Keratinocyte (primary cell): ENCODE measurements at regions not wholly inside any gene's neighbourhood (a gene's known extent, or its start where the extent isn't known, plus 50 kb on each side); places are given as distances from the start of the nearest gene placed in this dataset.

Experiments
- DNase-seq: peaks from one replicate; pipeline ENCODE4 v3.0.0-alpha.2; 2011; ENCODE audit warnings: low read depth, missing footprints, low spot score
- FAIRE-seq: peaks from 2 replicates; lab custom pipeline; 2011; peaks lifted over from hg19 to GRCh38; lab: Jason Lieb, UNC
- H2AFZ ChIP-seq: 2 replicates; pipeline ENCODE4 v1.6.0; 2012; ENCODE audit warnings: low read length, control low read depth, inconsistent platforms; ENCODE audit not compliant: control insufficient read depth
- H3K27ac ChIP-seq: 2 replicates; pipeline ENCODE4 v1.5.1; 2011; ENCODE audit warnings: low read length; ENCODE audit not compliant: control insufficient read depth, insufficient read depth
- H3K27me3 ChIP-seq: 3 replicates; pipeline ENCODE4 v1.6.0; 2011; ENCODE audit warnings: low read length; ENCODE audit not compliant: control insufficient read depth, insufficient read depth; ENCODE audit errors: extremely low read depth
- H3K36me3 ChIP-seq, 2 experiments: 2 replicates in 1 of 2; 3 replicates in 1 of 2; pipeline ENCODE4 v1.5.1; 2011; ENCODE audit warnings: low read length in 2 of 2, mild to moderate bottlenecking in 1 of 2; ENCODE audit not compliant: control insufficient read depth in 2 of 2, insufficient read depth in 2 of 2; ENCODE audit errors: extremely low read depth in 1 of 2
- H3K4me1 ChIP-seq: 3 replicates; pipeline ENCODE4 v1.5.1; 2011; ENCODE audit warnings: low read length; ENCODE audit not compliant: control insufficient read depth, insufficient read depth; ENCODE audit errors: extremely low read depth
- H3K4me2 ChIP-seq: 3 replicates; pipeline ENCODE4 v1.6.0; 2011; ENCODE audit warnings: low read depth, low read length; ENCODE audit not compliant: control insufficient read depth, insufficient read depth; ENCODE audit errors: extremely low read depth
- H3K4me3 ChIP-seq, 3 experiments: fragments of 200-600 bp in 1 of 3; sonication (generic) in 1 of 3; 2 replicates in 2 of 3; 3 replicates in 1 of 3; pipeline ENCODE4 v1.5.1; 2011 to 2016; ENCODE audit warnings: low read length in 3 of 3, mild to moderate bottlenecking in 3 of 3, control low read depth in 2 of 3, inconsistent platforms in 1 of 3, low read depth in 1 of 3, mixed read lengths in 1 of 3, mixed run types in 1 of 3, moderate library complexity in 1 of 3; ENCODE audit not compliant: control insufficient read depth in 2 of 3, insufficient read depth in 2 of 3; ENCODE audit errors: extremely low read depth in 1 of 3
- H3K79me2 ChIP-seq: 2 replicates; pipeline ENCODE4 v1.6.0; 2012; ENCODE audit warnings: low read length; ENCODE audit not compliant: control insufficient read depth, insufficient read depth
- H3K9ac ChIP-seq: 3 replicates; pipeline ENCODE4 v1.6.0; 2011; ENCODE audit warnings: low read length; ENCODE audit not compliant: control insufficient read depth, insufficient read depth; ENCODE audit errors: extremely low read depth
- H3K9me1 ChIP-seq: 3 replicates; pipeline ENCODE4 v1.6.0; 2011; ENCODE audit warnings: low read length; ENCODE audit not compliant: control insufficient read depth, insufficient read depth; ENCODE audit errors: extremely low read depth
- H3K9me3 ChIP-seq: 2 replicates; pipeline ENCODE4 v1.5.1; 2012; ENCODE audit warnings: low read depth, low read length; ENCODE audit not compliant: control insufficient read depth
- H4K20me1 ChIP-seq: 3 replicates; pipeline ENCODE4 v1.6.0; 2011; ENCODE audit warnings: low read length; ENCODE audit not compliant: control insufficient read depth, insufficient read depth; ENCODE audit errors: extremely low read depth
- EZH2 ChIP-seq: IDR thresholded peaks from one replicate; pipeline ENCODE4 v1.6.1; 2012; ENCODE audit warnings: inconsistent platforms, mild to moderate bottlenecking, low read length, moderate library complexity
- dilution Hi-C: fragments of 300-500 bp; cut with MboI; formaldehyde crosslinking; loops from one replicate; pipeline ENCODE4 v1.7.0; 2020; ENCODE audit warnings: low sequenced_read_pairs; ENCODE audit not compliant: extremely low pct_ligation_motif_present
- TF ChIP-seq, protein P1 (sequence below), 3 experiments: IDR thresholded peaks in 1 of 3; conservative IDR thresholded peaks in 1 of 3; optimal IDR thresholded peaks in 1 of 3; 2 replicates in 2 of 3; 3 replicates in 1 of 3; pipeline versions ENCODE3 to v1.5.1; 2011; ENCODE audit warnings: low read length in 3 of 3, mild to moderate bottlenecking in 3 of 3, moderate library complexity in 2 of 3, control low read depth in 1 of 3, inconsistent platforms in 1 of 3; ENCODE audit not compliant: insufficient read depth in 2 of 3; ENCODE audit errors: extremely low read depth in 1 of 3

DNA sequence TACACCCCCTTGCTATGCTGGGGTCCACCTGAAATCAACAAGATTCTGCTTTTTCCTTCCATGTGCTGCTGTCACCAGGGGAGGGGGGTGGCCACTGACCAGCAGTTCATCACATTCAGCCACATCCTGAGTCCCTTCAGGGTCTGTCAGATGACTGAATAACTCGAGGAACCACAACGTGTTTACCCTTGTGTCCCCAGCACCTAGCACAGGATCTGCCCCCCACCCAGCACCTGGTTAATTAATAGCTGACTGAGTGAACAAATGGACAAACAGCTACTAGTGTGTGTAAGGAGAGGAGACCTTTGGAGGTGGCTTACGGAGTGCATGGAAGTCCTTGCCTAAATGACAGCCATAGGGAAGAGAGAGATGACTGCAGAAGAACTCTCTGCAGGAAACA lies 119.5 kb upstream of the NCAM1 start:
- Histone ChIP-seq H3K4me3 (no peak overlapping the region), H3K27ac (no peak overlapping the region), H2AFZ (no peak overlapping the region), H3K79me2 (no peaks in the 10 kb centered on the region), H3K9me3 (no peaks in the 10 kb centered on the region), H3K9me1 (no peaks in the 10 kb centered on the region), H3K4me2 (no peak overlapping the region), H4K20me1 (no peaks in the 10 kb centered on the region), H3K4me1 (no peaks in the 10 kb centered on the region), H3K36me3 (no peaks in the 10 kb centered on the region), H3K9ac (no peak overlapping the region), H3K27me3 (no peaks in the 10 kb centered on the region)
- dilution Hi-C loops, result no loop called here
- TF ChIP-seq, protein P1, sequence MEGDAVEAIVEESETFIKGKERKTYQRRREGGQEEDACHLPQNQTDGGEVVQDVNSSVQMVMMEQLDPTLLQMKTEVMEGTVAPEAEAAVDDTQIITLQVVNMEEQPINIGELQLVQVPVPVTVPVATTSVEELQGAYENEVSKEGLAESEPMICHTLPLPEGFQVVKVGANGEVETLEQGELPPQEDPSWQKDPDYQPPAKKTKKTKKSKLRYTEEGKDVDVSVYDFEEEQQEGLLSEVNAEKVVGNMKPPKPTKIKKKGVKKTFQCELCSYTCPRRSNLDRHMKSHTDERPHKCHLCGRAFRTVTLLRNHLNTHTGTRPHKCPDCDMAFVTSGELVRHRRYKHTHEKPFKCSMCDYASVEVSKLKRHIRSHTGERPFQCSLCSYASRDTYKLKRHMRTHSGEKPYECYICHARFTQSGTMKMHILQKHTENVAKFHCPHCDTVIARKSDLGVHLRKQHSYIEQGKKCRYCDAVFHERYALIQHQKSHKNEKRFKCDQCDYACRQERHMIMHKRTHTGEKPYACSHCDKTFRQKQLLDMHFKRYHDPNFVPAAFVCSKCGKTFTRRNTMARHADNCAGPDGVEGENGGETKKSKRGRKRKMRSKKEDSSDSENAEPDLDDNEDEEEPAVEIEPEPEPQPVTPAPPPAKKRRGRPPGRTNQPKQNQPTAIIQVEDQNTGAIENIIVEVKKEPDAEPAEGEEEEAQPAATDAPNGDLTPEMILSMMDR (optimal IDR thresholded peaks at IDR 0.05 in 1 of 3, IDR thresholded peaks at IDR 0.05 in 1 of 3, conservative IDR thresholded peaks at IDR 0.05 in 1 of 3; ENCODE audit: extremely low read depth in 1 of 3, insufficient read depth in 2 of 3, low read length in 3 of 3), result no peak
- no peak for TF ChIP-seq EZH2
- FAIRE-seq, result no peak
- DNase-seq, result no peak

DNA sequence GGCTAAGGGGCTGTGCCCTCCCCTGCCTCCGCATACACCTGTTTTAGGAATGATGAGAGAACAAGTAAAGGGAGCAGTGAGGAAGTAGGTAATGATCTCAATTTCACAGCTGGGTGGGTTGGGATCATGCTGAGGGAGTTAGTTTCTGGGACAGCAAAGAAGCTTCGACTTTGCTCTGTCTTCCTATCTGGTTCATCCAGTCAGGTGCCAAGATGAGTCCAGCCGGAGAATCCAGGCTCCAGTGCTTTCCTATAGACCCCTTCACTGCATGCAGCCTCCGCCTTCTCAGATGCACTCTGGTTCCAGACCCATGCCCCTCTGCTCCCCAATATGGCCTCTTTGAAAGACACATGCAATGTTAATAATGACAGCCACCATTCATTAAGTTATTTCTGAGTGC lies 119.1 kb upstream of the NCAM1 start:
- no peaks in the 10 kb centered on the region for H3K4me1 ChIP-seq
- H3K27me3 ChIP-seq, result no peaks in the 10 kb centered on the region
- no peak overlapping the region for H3K4me2 ChIP-seq
- dilution Hi-C loops, result no loop called here
- H3K9me3 ChIP-seq, result no peaks in the 10 kb centered on the region
- TF ChIP-seq EZH2, result no peak
- TF ChIP-seq, protein P1 (optimal IDR thresholded peaks at IDR 0.05 in 1 of 3, IDR thresholded peaks at IDR 0.05 in 1 of 3, conservative IDR thresholded peaks at IDR 0.05 in 1 of 3; ENCODE audit: extremely low read depth in 1 of 3, insufficient read depth in 2 of 3, low read length in 3 of 3), result no peak
- no peaks in the 10 kb centered on the region for H3K79me2 ChIP-seq
- no peaks in the 10 kb centered on the region for H4K20me1 ChIP-seq
- no peak overlapping the region for H2AFZ ChIP-seq
- FAIRE-seq (no peak), DNase-seq (no peak)
- H3K27ac ChIP-seq, result no peak overlapping the region
- H3K4me3 ChIP-seq, result no peak overlapping the region
- H3K9ac ChIP-seq, result no peak overlapping the region
- H3K36me3 ChIP-seq, result no peaks in the 10 kb centered on the region
- no peaks in the 10 kb centered on the region for H3K9me1 ChIP-seq
